ENCODE measurements at regions not wholly inside any gene's neighbourhood (a gene's known extent, or its start where the extent isn't known, plus 50 kb on each side); places are given as distances from the start of the nearest gene placed in this dataset.

GRCh38 chr7:35988105-35988504 lies 164.9 kb upstream of the EEPD1 start:
- H2AFZ ChIP-seq (ENCODE audit: low read depth, low read length): no peak overlapping the region
- intact Hi-C loops (cut with micrococcal nuclease) (loop anchor here (5.0 to 10.0 kb wide), 2 partner anchors 94 to 217 kb away; no protein-coding TSS in a partner anchor), dilution Hi-C loops (cut with MboI; ENCODE audit: extremely low pct_ligation_motif_present, low sequenced_read_pairs) (no loop called here)
- POLR2A ChIA-PET: no interaction called here
- no peak overlapping the region for H3K27ac ChIP-seq (ENCODE audit: insufficient read depth, low read depth, low read length)
- no peaks in the 10 kb centered on the region for H3K27me3 ChIP-seq (ENCODE audit: control insufficient read depth in 2 of 2, insufficient read depth in 2 of 2, low read length in 2 of 2)
- no peak overlapping the region for H3K4me3 ChIP-seq (replicated peaks in 1 of 3; ENCODE audit: insufficient read depth in 1 of 3, low read depth in 1 of 3, low read length in 3 of 3)
- H3K9ac ChIP-seq (replicated peaks; ENCODE audit: extremely low read depth, insufficient read depth, low read length): no peak overlapping the region
- no peaks in the 10 kb centered on the region for H3K79me2 ChIP-seq (ENCODE audit: control insufficient read depth, insufficient read depth, low read length)
- CTCF ChIA-PET: interaction anchor here (2.7 kb wide), 1 partner anchor 331 kb away, joined by 9 read pairs; no protein-coding TSS in a partner anchor
- no peaks in the 10 kb centered on the region for H3K4me1 ChIP-seq (ENCODE audit: control insufficient read depth, extremely low read depth, insufficient read depth, low read length)
- no peak overlapping the region for H3K4me2 ChIP-seq (ENCODE audit: insufficient read depth, low read length)
- H4K20me1 ChIP-seq (replicated peaks; ENCODE audit: control insufficient read depth, extremely low read depth, insufficient read depth, low read length): no peaks in the 10 kb centered on the region
- no peaks in the 10 kb centered on the region for H3K9me1 ChIP-seq (replicated peaks; ENCODE audit: control insufficient read depth, extremely low read depth, insufficient read depth, low read length)
- DNase-seq (ENCODE audit: low read depth, low spot score) (no peak), FAIRE-seq (no peak)
- no TSS peak for BruUV-seq (replicated peaks)
- H3K36me3 ChIP-seq (ENCODE audit: control insufficient read depth in 2 of 2, extremely low read depth in 1 of 2, insufficient read depth in 2 of 2, low read length in 2 of 2): no peaks in the 10 kb centered on the region
- H3K9me3 ChIP-seq (replicated peaks; ENCODE audit: control insufficient read depth, insufficient read depth, low read length): no peaks in the 10 kb centered on the region
- TF ChIP-seq POLR2A (IDR thresholded peaks at IDR 0.05; ENCODE audit: low read depth, low read length): no peak
- no peak for TF ChIP-seq EZH2 (IDR thresholded peaks at IDR 0.05; ENCODE audit: borderline replicate concordance, low read depth, low read length, severe bottlenecking)
- TF ChIP-seq, protein P1, sequence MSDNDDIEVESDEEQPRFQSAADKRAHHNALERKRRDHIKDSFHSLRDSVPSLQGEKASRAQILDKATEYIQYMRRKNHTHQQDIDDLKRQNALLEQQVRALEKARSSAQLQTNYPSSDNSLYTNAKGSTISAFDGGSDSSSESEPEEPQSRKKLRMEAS (IDR thresholded peaks at IDR 0.05; ENCODE audit: insufficient read depth, insufficient read length): no peak
- TF ChIP-seq FOS (IDR thresholded peaks at IDR 0.05; ENCODE audit: borderline replicate concordance, insufficient read depth, low read length): no peak
- no peak for TF ChIP-seq CTCF (IDR thresholded peaks at IDR 0.05; ENCODE audit: extremely low read depth in 1 of 2, insufficient read depth in 1 of 2, low read depth in 1 of 2, low read length in 2 of 2)
- no peak for TF ChIP-seq MYC (IDR thresholded peaks at IDR 0.05; ENCODE audit: low read depth, low read length)
- no peak for TF ChIP-seq POLR2AphosphoS5 (IDR thresholded peaks at IDR 0.05; ENCODE audit: insufficient read depth, low read depth, low read length)
- no peak for TF ChIP-seq JUN (IDR thresholded peaks at IDR 0.05; ENCODE audit: borderline replicate concordance, insufficient read depth, insufficient read length, low read depth)
- TF ChIP-seq GATA2 (IDR thresholded peaks at IDR 0.05; ENCODE audit: insufficient read depth, insufficient read length, low read depth, low read length): no peak

Data from endothelial cell of umbilical vein (primary cell).